Loucy (cell line): ENCODE measurements at regions not wholly inside any gene's neighbourhood (a gene's known extent, or its start where the extent isn't known, plus 50 kb on each side); places are given as distances from the start of the nearest gene placed in this dataset.

Experiments used
- H2AFZ ChIP-seq: fragments of 200-600 bp; sonication (generic); 2 replicates; pipeline ENCODE4 v1.6.0; 2016; ENCODE audit warnings: antibody characterized with exemption, mild to moderate bottlenecking, low read length, moderate library complexity
- H3F3A ChIP-seq: fragments of 200-600 bp; 2 replicates; pipeline ENCODE4 v1.6.0; 2016; ENCODE audit warnings: antibody characterized with exemption, low read depth, mild to moderate bottlenecking
- H3K27me3 ChIP-seq: fragments of 200-600 bp; sonication (generic); 2 replicates; pipeline ENCODE4 v1.6.1; 2014; ENCODE audit warnings: low read length, mild to moderate bottlenecking; ENCODE audit not compliant: insufficient read depth, poor library complexity, severe bottlenecking
- H3K36me3 ChIP-seq: fragments of 200-600 bp; sonication (generic); 2 replicates; pipeline ENCODE4 v1.6.1; 2016; ENCODE audit warnings: low read length; ENCODE audit not compliant: insufficient read depth
- H3K4me1 ChIP-seq: fragments of 200-600 bp; sonication (generic); 2 replicates; pipeline ENCODE4 v1.5.1; 2014; ENCODE audit warnings: low read length, mild to moderate bottlenecking; ENCODE audit not compliant: insufficient read depth, poor library complexity, severe bottlenecking
- H3K4me2 ChIP-seq: fragments of 200-600 bp; sonication (generic); 2 replicates; pipeline ENCODE4 v1.6.0; 2014; ENCODE audit warnings: antibody characterized with exemption, low read length, low read depth, mild to moderate bottlenecking; ENCODE audit not compliant: poor library complexity, severe bottlenecking
- H3K4me3 ChIP-seq: fragments of 200-600 bp; sonication (generic); 2 replicates; pipeline ENCODE4 v1.5.1; 2014; ENCODE audit warnings: low read length, mild to moderate bottlenecking, mixed read lengths; ENCODE audit not compliant: poor library complexity, severe bottlenecking
- H3K79me2 ChIP-seq: fragments of 200-600 bp; sonication (generic); 2 replicates; pipeline ENCODE4 v1.6.1; 2014; ENCODE audit warnings: low read length; ENCODE audit not compliant: insufficient read depth
- H3K9ac ChIP-seq: fragments of 200-600 bp; sonication (generic); 2 replicates; pipeline ENCODE4 v1.6.0; 2014; ENCODE audit warnings: mild to moderate bottlenecking, low read depth, low read length, moderate library complexity; ENCODE audit not compliant: poor library complexity, severe bottlenecking
- H3K9me2 ChIP-seq: fragments of 200-600 bp; sonication (generic); replicated peaks from 2 replicates; pipeline ENCODE4 v1.6.1; 2016; ENCODE audit warnings: low read depth, low read length, mixed read lengths
- H3K9me3 ChIP-seq: fragments of 200-600 bp; sonication (generic); 2 replicates; pipeline ENCODE4 v1.6.1; 2014; ENCODE audit warnings: mild to moderate bottlenecking, antibody characterized with exemption, low read length, low read depth; ENCODE audit not compliant: insufficient read depth
- H4K20me1 ChIP-seq: fragments of 200-600 bp; sonication (generic); 2 replicates; pipeline ENCODE4 v1.6.0; 2014; ENCODE audit warnings: antibody characterized with exemption, low read length, mild to moderate bottlenecking; ENCODE audit not compliant: insufficient read depth, poor library complexity, severe bottlenecking
- EZH2phosphoT487 ChIP-seq: fragments of 200-600 bp; IDR thresholded peaks from 2 replicates; pipeline ENCODE4 v1.6.1; 2018; ENCODE audit warnings: antibody characterized with exemption, mild to moderate bottlenecking, moderate library complexity, borderline replicate concordance
- TF ChIP-seq, protein P1 (sequence below): fragments of 200-600 bp; sonication (generic); conservative IDR thresholded peaks from 2 replicates; pipeline ENCODE4 v1.5.1; 2014; ENCODE audit warnings: mild to moderate bottlenecking, antibody characterized with exemption, low read length

DNA sequence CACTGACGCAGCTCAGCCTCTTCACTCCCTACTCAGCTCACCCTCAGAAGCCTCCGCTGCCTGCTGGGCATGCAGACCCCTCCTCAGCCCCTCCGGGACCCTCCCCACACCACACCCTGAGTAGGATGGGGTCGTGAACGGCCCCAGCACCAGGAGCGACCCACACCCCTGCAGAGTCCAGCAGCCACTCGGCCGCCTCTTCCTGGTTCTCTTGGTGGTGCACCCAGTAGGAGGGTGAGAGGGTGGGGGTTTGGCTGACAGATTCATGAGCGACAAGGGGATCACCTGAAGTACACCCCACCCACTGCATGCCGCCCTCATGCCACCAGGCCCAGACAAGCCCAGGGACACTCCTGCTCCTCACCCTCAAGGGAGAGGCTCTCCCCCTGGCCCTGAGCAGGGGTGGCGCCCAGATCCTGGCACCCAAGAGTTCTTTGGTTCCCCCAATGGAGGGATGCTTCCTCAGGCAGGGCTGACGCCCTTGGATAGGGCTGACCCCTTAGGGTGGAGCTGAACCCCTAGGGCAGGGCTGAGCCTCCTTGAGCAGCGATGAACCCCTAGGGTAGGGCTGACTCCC, 76.6 kb upstream of the GPC1 start:
- Histone ChIP-seq H3K4me2 (no peak overlapping the region), H3K27me3 (no peaks in the 10 kb centered on the region), H3K79me2 (no peaks in the 10 kb centered on the region), H3K36me3 (no peaks in the 10 kb centered on the region), H3K9me2 (no peaks in the 10 kb centered on the region), H3K4me3 (no peak overlapping the region), H3K9ac (no peak overlapping the region), H3F3A (no peaks in the 10 kb centered on the region), H2AFZ (no peak overlapping the region), H3K9me3 (peaks cover 5% of the 10 kb centered on the region; the same call in 1 of the 2 replicates), H4K20me1 (no peaks in the 10 kb centered on the region), H3K4me1 (no peaks in the 10 kb centered on the region)
- TF ChIP-seq EZH2phosphoT487: no peak
- TF ChIP-seq, protein P1, sequence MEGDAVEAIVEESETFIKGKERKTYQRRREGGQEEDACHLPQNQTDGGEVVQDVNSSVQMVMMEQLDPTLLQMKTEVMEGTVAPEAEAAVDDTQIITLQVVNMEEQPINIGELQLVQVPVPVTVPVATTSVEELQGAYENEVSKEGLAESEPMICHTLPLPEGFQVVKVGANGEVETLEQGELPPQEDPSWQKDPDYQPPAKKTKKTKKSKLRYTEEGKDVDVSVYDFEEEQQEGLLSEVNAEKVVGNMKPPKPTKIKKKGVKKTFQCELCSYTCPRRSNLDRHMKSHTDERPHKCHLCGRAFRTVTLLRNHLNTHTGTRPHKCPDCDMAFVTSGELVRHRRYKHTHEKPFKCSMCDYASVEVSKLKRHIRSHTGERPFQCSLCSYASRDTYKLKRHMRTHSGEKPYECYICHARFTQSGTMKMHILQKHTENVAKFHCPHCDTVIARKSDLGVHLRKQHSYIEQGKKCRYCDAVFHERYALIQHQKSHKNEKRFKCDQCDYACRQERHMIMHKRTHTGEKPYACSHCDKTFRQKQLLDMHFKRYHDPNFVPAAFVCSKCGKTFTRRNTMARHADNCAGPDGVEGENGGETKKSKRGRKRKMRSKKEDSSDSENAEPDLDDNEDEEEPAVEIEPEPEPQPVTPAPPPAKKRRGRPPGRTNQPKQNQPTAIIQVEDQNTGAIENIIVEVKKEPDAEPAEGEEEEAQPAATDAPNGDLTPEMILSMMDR: no peak

DNA sequence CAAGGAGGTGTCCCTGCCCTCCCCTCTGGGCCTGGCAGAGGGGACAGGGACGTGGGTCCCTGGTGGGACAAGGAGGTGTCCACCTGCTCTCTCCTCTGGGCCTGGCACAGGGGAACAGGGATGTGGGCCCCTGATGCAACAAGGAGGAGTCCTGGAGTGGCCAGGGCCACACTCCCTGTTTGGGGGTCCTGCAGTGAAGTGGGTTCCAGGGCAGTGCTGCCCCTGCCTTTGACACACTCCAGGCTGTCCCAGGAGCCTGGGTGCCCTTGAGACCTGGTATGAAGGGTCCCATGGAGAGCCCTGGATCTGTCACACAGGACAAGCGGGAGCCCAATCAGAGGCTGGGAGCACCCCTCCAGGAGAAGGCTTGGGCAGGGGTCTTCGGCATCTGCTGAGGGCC, 75.8 kb upstream of the GPC1 start:
- H3K9ac ChIP-seq: no peak overlapping the region
- no peak overlapping the region for H3K4me2 ChIP-seq
- no peaks in the 10 kb centered on the region for H3K27me3 ChIP-seq
- H3K9me3 ChIP-seq: peaks cover 10% of the 10 kb centered on the region; the same call in 1 of the 2 replicates
- no peaks in the 10 kb centered on the region for H3K36me3 ChIP-seq
- no peak overlapping the region for H3K4me3 ChIP-seq
- no peaks in the 10 kb centered on the region for H3K9me2 ChIP-seq
- H3F3A ChIP-seq: no peaks in the 10 kb centered on the region
- H4K20me1 ChIP-seq: no peaks in the 10 kb centered on the region
- TF ChIP-seq, protein P1: no peak
- H2AFZ ChIP-seq: no peak overlapping the region
- no peaks in the 10 kb centered on the region for H3K79me2 ChIP-seq
- H3K4me1 ChIP-seq: no peaks in the 10 kb centered on the region

DNA sequence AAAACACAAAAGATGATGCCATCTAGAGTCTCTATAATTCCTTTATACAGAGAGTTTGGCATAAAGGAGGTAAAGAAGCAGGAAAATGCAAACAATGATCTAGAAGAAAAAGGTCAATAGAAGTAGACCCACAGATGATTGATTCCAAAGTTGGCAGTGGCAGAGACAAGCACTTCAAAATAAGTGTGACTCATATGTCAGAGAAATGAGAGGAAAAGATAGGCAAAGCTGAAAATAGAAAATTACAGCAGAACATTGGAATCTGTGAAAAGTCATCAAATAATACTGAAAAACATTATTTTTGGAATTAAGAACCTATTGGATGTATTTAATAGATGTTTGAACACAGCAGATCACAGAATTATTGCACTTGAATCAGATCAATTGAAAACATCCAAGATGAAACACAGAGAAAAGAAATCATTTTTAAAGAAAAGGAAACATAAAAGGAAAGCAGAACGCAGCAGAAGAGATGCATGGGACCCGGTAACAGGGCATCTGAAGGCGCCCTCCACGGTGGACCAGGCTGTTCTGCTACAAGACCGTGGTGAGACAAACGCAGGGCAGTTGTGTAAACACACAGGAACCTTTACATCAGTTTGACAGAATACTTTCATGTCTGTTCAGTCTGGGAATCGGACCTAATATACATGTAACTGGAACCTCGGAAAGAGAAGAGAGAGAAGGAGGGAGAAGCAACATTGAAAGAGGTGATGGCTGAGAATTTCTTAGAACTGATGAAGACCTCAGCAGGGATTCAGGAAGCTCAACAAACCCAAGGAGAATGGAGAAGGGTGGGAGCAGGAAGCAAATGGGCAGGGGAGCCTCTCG, 74.6 kb upstream of the GPC1 start:
- no peaks in the 10 kb centered on the region for H3K27me3 ChIP-seq
- no peak overlapping the region for H3K4me3 ChIP-seq
- H3K9ac ChIP-seq: no peak overlapping the region
- H4K20me1 ChIP-seq: no peaks in the 10 kb centered on the region
- no peaks in the 10 kb centered on the region for H3K79me2 ChIP-seq
- H3K36me3 ChIP-seq: no peaks in the 10 kb centered on the region
- no peaks in the 10 kb centered on the region for H3K9me2 ChIP-seq
- TF ChIP-seq EZH2phosphoT487: no peak
- TF ChIP-seq, protein P1: no peak
- peaks cover 10% of the 10 kb centered on the region; the same call in 1 of the 2 replicates for H3K9me3 ChIP-seq
- H3F3A ChIP-seq: no peaks in the 10 kb centered on the region
- H2AFZ ChIP-seq: no peak overlapping the region
- H3K4me2 ChIP-seq: no peak overlapping the region
- no peaks in the 10 kb centered on the region for H3K4me1 ChIP-seq
